ENCODE measurements at regions not wholly inside any gene's neighbourhood (a gene's known extent, or its start where the extent isn't known, plus 50 kb on each side); places are given as distances from the start of the nearest gene placed in this dataset.

GRCh38 chr18:41693008-41693407, 262.0 kb upstream of the PIK3C3 start:
- FAIRE-seq = no peak
- CTCF ChIA-PET = no interaction called here
- dilution Hi-C loops (cut with MboI; ENCODE audit: extremely low pct_ligation_motif_present, low sequenced_read_pairs) = no loop called here

More at GRCh38 chr18:41693008-41693407, 262.0 kb upstream of the PIK3C3 start:
- Histone ChIP-seq H3K9me3 (replicated peaks; ENCODE audit: control insufficient read depth, insufficient read depth, low read length) (no peaks in the 10 kb centered on the region), H3K9me1 (replicated peaks; ENCODE audit: control insufficient read depth, extremely low read depth, insufficient read depth, low read length) (no peaks in the 10 kb centered on the region), H3K36me3 (ENCODE audit: control insufficient read depth in 2 of 2, extremely low read depth in 1 of 2, insufficient read depth in 2 of 2, low read length in 2 of 2) (no peaks in the 10 kb centered on the region), H3K4me3 (replicated peaks in 1 of 3; ENCODE audit: insufficient read depth in 1 of 3, low read depth in 1 of 3, low read length in 3 of 3) (no peak overlapping the region), H3K9ac (replicated peaks; ENCODE audit: extremely low read depth, insufficient read depth, low read length) (no peak overlapping the region), H3K4me1 (ENCODE audit: control insufficient read depth, extremely low read depth, insufficient read depth, low read length) (no peaks in the 10 kb centered on the region), H3K79me2 (ENCODE audit: control insufficient read depth, insufficient read depth, low read length) (no peaks in the 10 kb centered on the region), H3K27me3 (ENCODE audit: control insufficient read depth in 2 of 2, insufficient read depth in 2 of 2, low read length in 2 of 2) (peaks cover 0 to 2% of the 10 kb centered on the region in 2 experiments), H3K4me2 (ENCODE audit: insufficient read depth, low read length) (no peak overlapping the region), H2AFZ (ENCODE audit: low read depth, low read length) (no peak overlapping the region), H3K27ac (ENCODE audit: insufficient read depth, low read depth, low read length) (no peak overlapping the region), H4K20me1 (replicated peaks; ENCODE audit: control insufficient read depth, extremely low read depth, insufficient read depth, low read length) (no peaks in the 10 kb centered on the region)
- TF ChIP-seq, protein P1, sequence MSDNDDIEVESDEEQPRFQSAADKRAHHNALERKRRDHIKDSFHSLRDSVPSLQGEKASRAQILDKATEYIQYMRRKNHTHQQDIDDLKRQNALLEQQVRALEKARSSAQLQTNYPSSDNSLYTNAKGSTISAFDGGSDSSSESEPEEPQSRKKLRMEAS (IDR thresholded peaks at IDR 0.05; ENCODE audit: insufficient read depth, insufficient read length) = no peak
- TF ChIP-seq, protein P2, sequence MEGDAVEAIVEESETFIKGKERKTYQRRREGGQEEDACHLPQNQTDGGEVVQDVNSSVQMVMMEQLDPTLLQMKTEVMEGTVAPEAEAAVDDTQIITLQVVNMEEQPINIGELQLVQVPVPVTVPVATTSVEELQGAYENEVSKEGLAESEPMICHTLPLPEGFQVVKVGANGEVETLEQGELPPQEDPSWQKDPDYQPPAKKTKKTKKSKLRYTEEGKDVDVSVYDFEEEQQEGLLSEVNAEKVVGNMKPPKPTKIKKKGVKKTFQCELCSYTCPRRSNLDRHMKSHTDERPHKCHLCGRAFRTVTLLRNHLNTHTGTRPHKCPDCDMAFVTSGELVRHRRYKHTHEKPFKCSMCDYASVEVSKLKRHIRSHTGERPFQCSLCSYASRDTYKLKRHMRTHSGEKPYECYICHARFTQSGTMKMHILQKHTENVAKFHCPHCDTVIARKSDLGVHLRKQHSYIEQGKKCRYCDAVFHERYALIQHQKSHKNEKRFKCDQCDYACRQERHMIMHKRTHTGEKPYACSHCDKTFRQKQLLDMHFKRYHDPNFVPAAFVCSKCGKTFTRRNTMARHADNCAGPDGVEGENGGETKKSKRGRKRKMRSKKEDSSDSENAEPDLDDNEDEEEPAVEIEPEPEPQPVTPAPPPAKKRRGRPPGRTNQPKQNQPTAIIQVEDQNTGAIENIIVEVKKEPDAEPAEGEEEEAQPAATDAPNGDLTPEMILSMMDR (IDR thresholded peaks at IDR 0.05; ENCODE audit: extremely low read depth in 1 of 2, insufficient read depth in 1 of 2, low read depth in 1 of 2, low read length in 2 of 2) = no peak
- no peak for TF ChIP-seq EZH2 (IDR thresholded peaks at IDR 0.05; ENCODE audit: borderline replicate concordance, low read depth, low read length, severe bottlenecking)
- TF ChIP-seq MYC (IDR thresholded peaks at IDR 0.05; ENCODE audit: low read depth, low read length) = no peak
- TF ChIP-seq POLR2AphosphoS5 (IDR thresholded peaks at IDR 0.05; ENCODE audit: insufficient read depth, low read depth, low read length) = no peak
- no peak for TF ChIP-seq JUN (IDR thresholded peaks at IDR 0.05; ENCODE audit: borderline replicate concordance, insufficient read depth, insufficient read length, low read depth)
- no peak for TF ChIP-seq POLR2A (IDR thresholded peaks at IDR 0.05; ENCODE audit: low read depth, low read length)
- TF ChIP-seq FOS (IDR thresholded peaks at IDR 0.05; ENCODE audit: borderline replicate concordance, insufficient read depth, low read length) = no peak
- TF ChIP-seq GATA2 (IDR thresholded peaks at IDR 0.05; ENCODE audit: insufficient read depth, insufficient read length, low read depth, low read length) = no peak
- POLR2A ChIA-PET = no interaction called here
- intact Hi-C loops (cut with micrococcal nuclease) = no loop called here
- no peak for DNase-seq (ENCODE audit: low read depth, low spot score)
- no TSS peak for BruUV-seq (replicated peaks)

Measured in endothelial cell of umbilical vein (primary cell).